H1 (cell line): ENCODE measurements at regions not wholly inside any gene's neighbourhood (a gene's known extent, or its start where the extent isn't known, plus 50 kb on each side); places are given as distances from the start of the nearest gene placed in this dataset.

Experiments
- CTCF ChIA-PET: fragments of 300-600 bp; sonication (Branson Sonifier 250); formaldehyde crosslinking; loops from one replicate; lab custom pipeline; 2021; ENCODE audit not compliant: partially characterized antibody; lab: Charles Lee
- POLR2A ChIA-PET: fragments of 300-600 bp; sonication (Branson Sonifier 250); formaldehyde crosslinking; loops from one replicate; lab custom pipeline; 2021; ENCODE audit warnings: inconsistent platforms; ENCODE audit not compliant: partially characterized antibody; lab: Charles Lee
- DNase-seq, 2 experiments: peaks; one replicate each; pipeline versions ENCODE4 v3.0.0 to v3.0.0-alpha.2; 2010 to 2022; ENCODE audit warnings: low spot score in 2 of 2, low read depth in 1 of 2, mixed read lengths in 1 of 2
- FAIRE-seq: peaks from 2 replicates; lab custom pipeline; 2011; peaks lifted over from hg19 to GRCh38; lab: Jason Lieb, UNC
- H2AFZ ChIP-seq: 2 replicates; pipeline ENCODE4 v1.8.1; 2012; ENCODE audit warnings: low read length, inconsistent platforms
- H2AK5ac ChIP-seq: 2 replicates; pipeline ENCODE4 v1.6.1; 2013; ENCODE audit warnings: low read depth, low read length
- H2BK120ac ChIP-seq: replicated peaks from 2 replicates; pipeline ENCODE3; 2013; ENCODE audit warnings: low read depth, low read length, inconsistent platforms
- H2BK12ac ChIP-seq: 2 replicates; pipeline ENCODE4 v1.6.1; 2013; ENCODE audit warnings: low read depth, low read length
- H2BK15ac ChIP-seq: 2 replicates; pipeline ENCODE4 v1.6.1; 2013; ENCODE audit warnings: low read length
- H2BK20ac ChIP-seq: 2 replicates; pipeline ENCODE4 v1.6.1; 2013; ENCODE audit warnings: low read length
- H2BK5ac ChIP-seq: 2 replicates; pipeline ENCODE4 v1.6.1; 2013; ENCODE audit warnings: low read depth, low read length
- H3K14ac ChIP-seq: 2 replicates; pipeline ENCODE4 v1.6.1; 2013; ENCODE audit warnings: inconsistent platforms; ENCODE audit not compliant: insufficient read length
- H3K18ac ChIP-seq: 2 replicates; pipeline ENCODE4 v1.6.1; 2013; ENCODE audit warnings: low read length; ENCODE audit errors: extremely low read depth
- H3K23ac ChIP-seq: 2 replicates; pipeline ENCODE4 v1.6.1; 2013; ENCODE audit warnings: inconsistent platforms; ENCODE audit not compliant: insufficient read length
- H3K23me2 ChIP-seq: 2 replicates; pipeline ENCODE4 v1.6.1; 2013; ENCODE audit warnings: low read depth, low read length
- H3K27ac ChIP-seq: 2 replicates; pipeline ENCODE4 v1.6.1; 2011; ENCODE audit warnings: low read depth, low read length, inconsistent platforms
- H3K27me3 ChIP-seq, 4 experiments: replicated peaks in 1 of 4; 1 replicate in 1 of 4; 2 replicates in 3 of 4; pipeline versions ENCODE4 v1.6.1 to v1.8.1; 2011 to 2013; ENCODE audit warnings: low read length in 3 of 4, mild to moderate bottlenecking in 3 of 4, inconsistent platforms in 2 of 4, mixed read lengths in 2 of 4, moderate library complexity in 1 of 4; ENCODE audit not compliant: control insufficient read depth in 3 of 4, insufficient read depth in 3 of 4; ENCODE audit errors: extremely low read depth in 1 of 4
- H3K36me3 ChIP-seq, 4 experiments: 2 replicates each; pipeline versions ENCODE4 v1.6.1 to v1.8.1; 2011 to 2013; ENCODE audit warnings: mild to moderate bottlenecking in 4 of 4, low read length in 3 of 4, moderate library complexity in 2 of 4, control low read depth in 1 of 4, inconsistent platforms in 1 of 4; ENCODE audit not compliant: insufficient read depth in 4 of 4, control insufficient read depth in 2 of 4
- H3K4ac ChIP-seq: replicated peaks from 2 replicates; pipeline ENCODE3; 2013; ENCODE audit warnings: low read length, low read depth, mixed read lengths, inconsistent platforms; ENCODE audit not compliant: insufficient read length
- H3K4me1 ChIP-seq, 4 experiments: replicated peaks in 1 of 4; 1 replicate in 1 of 4; 2 replicates in 3 of 4; pipeline versions ENCODE4 v1.6.1 to v1.8.1; 2011 to 2013; ENCODE audit warnings: low read length in 3 of 4, inconsistent platforms in 2 of 4, mixed read lengths in 1 of 4; ENCODE audit not compliant: insufficient read depth in 4 of 4, control insufficient read depth in 3 of 4
- H3K4me2 ChIP-seq, 2 experiments: 2 replicates each; pipeline versions ENCODE4 v1.6.1 to v1.8.1; 2011 to 2013; ENCODE audit warnings: low read depth in 2 of 2, low read length in 2 of 2, control low read depth in 1 of 2, inconsistent platforms in 1 of 2, mild to moderate bottlenecking in 1 of 2; ENCODE audit not compliant: insufficient read depth in 1 of 2
- H3K4me3 ChIP-seq, 4 experiments: fragments of 200-600, 300-600 bp in 1 of 4; sonication (generic), shearing (Covaris generic), sonication (Bioruptor Twin) in 1 of 4; 2 replicates each; pipeline versions ENCODE4 v1.5.1 to v1.8.1; 2011 to 2016; ENCODE audit warnings: low read length in 4 of 4, low read depth in 3 of 4, control low read depth in 2 of 4, inconsistent platforms in 2 of 4, mild to moderate bottlenecking in 2 of 4, mixed read lengths in 1 of 4, moderate library complexity in 1 of 4; ENCODE audit not compliant: insufficient read depth in 2 of 4; ENCODE audit errors: extremely low read depth in 1 of 4
- H3K56ac ChIP-seq: replicated peaks from 2 replicates; pipeline ENCODE3; 2013; ENCODE audit warnings: low read depth, mild to moderate bottlenecking, mixed read lengths, low read length, inconsistent platforms; ENCODE audit not compliant: insufficient read length
- H3K79me1 ChIP-seq: 2 replicates; pipeline ENCODE4 v1.6.1; 2013; ENCODE audit warnings: low read depth, low read length, control low read depth
- H3K79me2 ChIP-seq, 2 experiments: 2 replicates each; pipeline versions ENCODE4 v1.6.1 to v1.8.1; 2012 to 2013; ENCODE audit warnings: low read length in 2 of 2, mild to moderate bottlenecking in 2 of 2, inconsistent platforms in 1 of 2; ENCODE audit not compliant: insufficient read depth in 2 of 2, control insufficient read depth in 1 of 2
- H3K9ac ChIP-seq, 4 experiments: replicated peaks in 1 of 4; 1 replicate in 1 of 4; 2 replicates in 3 of 4; pipeline versions ENCODE4 v1.6.1 to v1.8.1; 2011 to 2013; ENCODE audit warnings: low read depth in 3 of 4, low read length in 3 of 4, control low read depth in 2 of 4, mild to moderate bottlenecking in 2 of 4, moderate library complexity in 2 of 4, inconsistent platforms in 1 of 4; ENCODE audit errors: extremely low read depth in 1 of 4
- H3K9me3 ChIP-seq, 2 experiments: 2 replicates each; pipeline versions ENCODE4 v1.6.1 to v1.8.1; 2012 to 2013; ENCODE audit warnings: mild to moderate bottlenecking in 2 of 2, moderate library complexity in 2 of 2, control low read depth in 1 of 2, inconsistent platforms in 1 of 2, low read depth in 1 of 2, low read length in 1 of 2, mixed read lengths in 1 of 2; ENCODE audit not compliant: insufficient read depth in 2 of 2
- H4K20me1 ChIP-seq, 2 experiments: replicated peaks in 1 of 2; 2 replicates each; pipeline versions ENCODE3 to v1.8.1; 2011 to 2013; ENCODE audit warnings: inconsistent platforms in 2 of 2, low read length in 2 of 2, mild to moderate bottlenecking in 1 of 2; ENCODE audit not compliant: insufficient read depth in 2 of 2, control insufficient read depth in 1 of 2
- H4K5ac ChIP-seq: 2 replicates; pipeline ENCODE4 v1.6.1; 2013; ENCODE audit warnings: low read length, low read depth, mixed read lengths, inconsistent platforms; ENCODE audit not compliant: insufficient read length
- H4K8ac ChIP-seq: 2 replicates; pipeline ENCODE4 v1.8.0; 2013; ENCODE audit warnings: mild to moderate bottlenecking, moderate library complexity, low read length, inconsistent platforms; ENCODE audit not compliant: insufficient read depth; ENCODE audit errors: extremely low read depth
- H4K91ac ChIP-seq: replicated peaks from 2 replicates; pipeline ENCODE3; 2013; ENCODE audit warnings: low read length, mixed read lengths, inconsistent platforms; ENCODE audit not compliant: insufficient read length
- EP300 ChIP-seq, 2 experiments: IDR thresholded peaks; 1 replicate in 1 of 2; 2 replicates in 1 of 2; pipeline ENCODE4 v1.6.1; 2011 to 2012; ENCODE audit warnings: low read depth in 2 of 2, low read length in 2 of 2, mild to moderate bottlenecking in 2 of 2, borderline replicate concordance in 1 of 2, inconsistent platforms in 1 of 2, moderate library complexity in 1 of 2
- GTF2F1 ChIP-seq: IDR thresholded peaks from 2 replicates; pipeline ENCODE4 v1.6.1; 2012; ENCODE audit warnings: low read depth, low read length, improper control_type of control experiment, borderline replicate concordance
- JUND ChIP-seq: IDR thresholded peaks from 2 replicates; pipeline ENCODE4 v1.6.1; 2011; ENCODE audit warnings: mild to moderate bottlenecking, improper control_type of control experiment, low read length
- KDM1A ChIP-seq: fragments of 200-600, 300-600 bp; sonication (generic); IDR thresholded peaks from 2 replicates; pipeline ENCODE4 v1.7.1; 2016; ENCODE audit warnings: mild to moderate bottlenecking, low read length, borderline replicate concordance
- KDM4A ChIP-seq: IDR thresholded peaks from one replicate; pipeline ENCODE4 v1.7.1; 2012; ENCODE audit warnings: low read depth, mild to moderate bottlenecking, moderate library complexity, low read length, inconsistent platforms; ENCODE audit not compliant: severe bottlenecking
- KDM5A ChIP-seq: fragments of 200-600 bp; IDR thresholded peaks from 2 replicates; pipeline ENCODE4 v1.7.1; 2012; ENCODE audit warnings: mild to moderate bottlenecking, low read length, inconsistent platforms, mixed read lengths
- POU5F1 ChIP-seq: IDR thresholded peaks from 2 replicates; pipeline ENCODE4 v1.6.1; 2011; ENCODE audit warnings: low read depth, mild to moderate bottlenecking, low read length, moderate library complexity
- RBBP5 ChIP-seq: IDR thresholded peaks from 2 replicates; pipeline ENCODE4 v1.7.1; 2012; ENCODE audit warnings: low read depth, mild to moderate bottlenecking, inconsistent platforms, low read length, moderate library complexity, borderline replicate concordance
- RXRA ChIP-seq: IDR thresholded peaks from 2 replicates; pipeline ENCODE4 v1.6.1; 2011; ENCODE audit warnings: low read depth, mild to moderate bottlenecking, low read length, moderate library complexity; ENCODE audit not compliant: insufficient read depth
- SIN3A ChIP-seq, 2 experiments: IDR thresholded peaks in 1 of 2; conservative IDR thresholded peaks in 1 of 2; 2 replicates each; pipeline ENCODE4 v1.6.1; 2011 to 2012; ENCODE audit warnings: low read length in 2 of 2, improper control_type of control experiment in 1 of 2, low read depth in 1 of 2, mild to moderate bottlenecking in 1 of 2
- SIRT6 ChIP-seq: IDR thresholded peaks from one replicate; pipeline ENCODE4 v1.7.1; 2012; ENCODE audit warnings: low read length, inconsistent platforms
- SP1 ChIP-seq: IDR thresholded peaks from 2 replicates; pipeline ENCODE4 v1.6.1; 2011; ENCODE audit warnings: low read depth, low read length
- SP2 ChIP-seq: IDR thresholded peaks from 2 replicates; pipeline ENCODE4 v1.6.1; 2012; ENCODE audit warnings: mild to moderate bottlenecking, low read length, inconsistent platforms
- SP4 ChIP-seq: IDR thresholded peaks from 2 replicates; pipeline ENCODE4 v1.6.1; 2012; ENCODE audit warnings: low read length, inconsistent platforms
- TAF1 ChIP-seq: IDR thresholded peaks from 2 replicates; pipeline ENCODE4 v1.6.1; 2011; ENCODE audit warnings: mild to moderate bottlenecking, low read depth, low read length
- WGBS, 2 experiments: shearing (Covaris generic) in 1 of 2; methylation state at CpG; one replicate each; pipeline versions ENCODE4 v1.1.6 to v1.1.7; 2013 to 2015; ENCODE audit warnings: low lambda C conversion rate in 2 of 2, mixed read lengths in 2 of 2, inconsistent platforms in 1 of 2, low coverage in 1 of 2, missing lambda C conversion rate in 1 of 2; ENCODE audit not compliant: insufficient replicate concordance in 2 of 2, insufficient coverage in 1 of 2, insufficient read length in 1 of 2; ENCODE audit errors: extremely low coverage in 1 of 2, missing lambda C conversion rate in 1 of 2; 5-methylcytosine and 5-hydroxymethylcytosine counted together

DNA sequence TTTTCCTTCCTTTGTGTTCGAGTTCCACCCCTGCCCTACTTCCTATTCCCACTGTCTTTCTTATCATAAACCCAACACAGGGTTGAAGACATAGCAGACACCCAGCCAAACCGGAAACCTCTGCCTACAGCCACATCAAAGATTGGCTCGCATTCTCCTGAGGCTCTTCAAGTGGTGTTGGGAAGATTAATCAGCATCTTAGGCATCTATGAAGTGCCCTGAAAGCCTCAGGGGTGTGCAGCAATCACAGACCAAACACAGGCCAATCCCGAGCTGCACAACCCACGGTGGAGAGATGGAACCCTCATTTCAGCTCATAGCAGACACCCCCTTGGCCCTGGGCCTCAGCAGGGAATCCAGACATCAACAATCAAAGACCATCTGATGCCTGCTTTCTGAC is 255.9 kb downstream of the XXYLT1 start:
- 87% methylated on average over 5 of the region's 5 CpGs; no CpG with 5 or more reads in 1 of the 2 experiments for WGBS, 2 experiments
- Histone ChIP-seq H2BK120ac (no peak overlapping the region), H4K91ac (no peak overlapping the region), H2BK15ac (no peak overlapping the region), H2AK5ac (no peak overlapping the region), H3K23me2 (no peaks in the 10 kb centered on the region; the same call in 1 of the 2 replicates), H3K27ac (no peak overlapping the region), H3K23ac (no peak overlapping the region), H3K56ac (no peak overlapping the region), H3K79me2 (no peaks in the 10 kb centered on the region), H3K27me3 (no peaks in the 10 kb centered on the region; a peak in 1 of 7 replicates), H2BK5ac (no peak overlapping the region), H3K4me2 (no peak overlapping the region), H4K20me1 (no peaks in the 10 kb centered on the region), H4K5ac (no peak overlapping the region), H2BK12ac (no peak overlapping the region), H2AFZ (no peak overlapping the region), H2BK20ac (0 out of 2 replicates have a peak overlapping the region, but pooled peaks have one; percentile 48), H3K9me3 (peaks cover 0 to 3% of the 10 kb centered on the region in 2 experiments; a peak in 1 of 4 replicates), H3K79me1 (no peaks in the 10 kb centered on the region), H4K8ac (no peak overlapping the region), H3K18ac (no peak overlapping the region), H3K4ac (no peak overlapping the region), H3K9ac (no peak overlapping the region), H3K14ac (no peak overlapping the region), H3K36me3 (no peaks in the 10 kb centered on the region), H3K4me1 (peaks cover 0 to 6% (median 2%) of the 10 kb centered on the region in 4 experiments; a peak in 4 of 7 replicates), H3K4me3 (no peak overlapping the region)
- POLR2A ChIA-PET: interaction anchor here (0.8 kb wide), 1 partner anchor 13 kb away, joined by 3 read pairs; no protein-coding TSS in a partner anchor
- CTCF ChIA-PET: interaction anchor here (1.0 to 3.0 kb wide), 4 partner anchors 10 to 33 kb away, joined by 3 to 10 read pairs (median 6); no protein-coding TSS in a partner anchor
- DNase-seq: no peak
- FAIRE-seq: no peak
- no peak for TF ChIP-seq SIN3A (conservative IDR thresholded peaks at IDR 0.05 in 1 of 2, IDR thresholded peaks at IDR 0.05 in 1 of 2; ENCODE audit: low read depth in 1 of 2, low read length in 2 of 2)
- TF ChIP-seq TAF1: no peak
- TF ChIP-seq KDM5A: no peak
- no peak for TF ChIP-seq JUND
- TF ChIP-seq RBBP5: no peak
- no peak for TF ChIP-seq SP4
- no peak for TF ChIP-seq RXRA
- TF ChIP-seq GTF2F1: no peak
- TF ChIP-seq POU5F1: no peak
- TF ChIP-seq SIRT6: no peak
- TF ChIP-seq KDM4A: no peak
- no peak for TF ChIP-seq EP300 (IDR thresholded peaks at IDR 0.05; ENCODE audit: borderline replicate concordance in 1 of 2, low read depth in 2 of 2, low read length in 2 of 2)
- TF ChIP-seq SP1: no peak
- no peak for TF ChIP-seq KDM1A
- no peak for TF ChIP-seq SP2
